Activated gamma-delta T cell treated with anti-CD3 and anti-CD28 coated beads, Interleukin-2, amount 50 U/mL, for 16 hours (primary cell): ENCODE measurements at regions not wholly inside any gene's neighbourhood (a gene's known extent, or its start where the extent isn't known, plus 50 kb on each side); places are given as distances from the start of the nearest gene placed in this dataset.

ENCODE experiments used
- DNase-seq: peaks from one replicate; pipeline ENCODE4 v3.0.0-alpha.2; 2020; ENCODE audit warnings: low read depth

DNA sequence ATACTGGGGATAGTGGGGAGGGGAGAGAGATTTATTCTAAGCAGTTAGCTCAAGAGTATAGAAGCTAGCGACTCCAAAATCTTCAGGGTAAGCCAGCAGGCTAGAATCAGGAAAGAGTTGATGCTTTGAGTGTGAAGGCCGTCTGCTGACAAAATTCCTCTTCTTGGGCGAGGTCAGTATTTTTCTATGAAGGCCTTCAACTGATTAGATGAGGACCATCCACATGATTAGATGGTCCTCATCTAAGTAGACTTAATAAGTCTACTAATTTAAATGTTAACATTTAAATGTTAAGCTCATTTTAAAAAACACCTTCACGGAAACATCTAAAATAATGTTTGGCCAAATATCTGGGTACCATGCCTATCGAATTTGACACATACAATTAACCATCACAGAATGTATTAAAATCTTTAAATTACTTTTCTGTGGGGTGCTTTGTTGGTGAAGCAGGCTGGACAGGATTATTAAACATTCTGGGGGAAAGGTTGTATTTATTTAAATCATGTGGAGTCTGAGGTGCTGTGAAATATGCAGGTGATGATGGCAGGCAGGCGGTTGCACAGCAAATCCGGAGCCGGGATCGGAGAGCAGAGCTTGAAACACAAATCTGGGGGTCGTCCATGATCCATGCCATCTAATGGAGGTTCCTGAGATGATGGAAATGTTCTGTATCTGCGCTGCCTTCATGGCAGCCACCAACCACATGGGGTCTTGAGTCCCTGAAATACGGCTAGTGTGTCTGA, 49.8 kb upstream of the ADORA2B start:
- DNase-seq, result no peak
